ENCODE measurements at regions not wholly inside any gene's neighbourhood (a gene's known extent, or its start where the extent isn't known, plus 50 kb on each side); places are given as distances from the start of the nearest gene placed in this dataset.

DNA sequence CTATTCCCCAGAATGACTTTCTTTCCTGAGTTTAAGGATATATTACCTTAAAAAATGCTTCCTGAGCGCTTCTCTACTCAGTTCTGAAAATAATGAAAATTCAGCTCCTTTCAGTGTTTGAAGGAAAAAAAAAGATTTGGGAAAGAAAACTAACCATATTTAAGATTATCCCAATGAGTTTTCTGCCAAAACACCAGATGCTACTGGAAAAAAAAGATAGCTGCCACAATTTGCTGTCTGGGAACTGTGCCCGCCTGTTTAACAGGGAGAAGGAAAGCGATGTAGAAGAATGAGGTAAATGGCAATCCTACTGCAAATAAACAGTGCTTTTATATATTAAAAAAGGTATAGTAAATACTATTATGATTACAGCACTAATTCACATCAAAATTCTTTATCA is 367.6 kb upstream of the PRICKLE1 start:
- TF ChIP-seq JUND (IDR thresholded peaks at IDR 0.05) = no peak
- TF ChIP-seq, protein P1, sequence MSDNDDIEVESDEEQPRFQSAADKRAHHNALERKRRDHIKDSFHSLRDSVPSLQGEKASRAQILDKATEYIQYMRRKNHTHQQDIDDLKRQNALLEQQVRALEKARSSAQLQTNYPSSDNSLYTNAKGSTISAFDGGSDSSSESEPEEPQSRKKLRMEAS (IDR thresholded peaks at IDR 0.05) = no peak
- 81% methylated on average over 3 of the region's 3 CpGs for WGBS
- Histone ChIP-seq H3K4me3 (ENCODE audit: low read depth in 1 of 3, low read length in 3 of 3) (no peak overlapping the region), H3K27ac (ENCODE audit: low read depth in 1 of 2, low read length in 2 of 2) (no peak overlapping the region), H3K4me1 (ENCODE audit: control insufficient read depth in 4 of 4, insufficient read depth in 4 of 4, low read length in 3 of 4) (no peaks in the 10 kb centered on the region), H3K27me3 (ENCODE audit: control insufficient read depth in 4 of 4, insufficient read depth in 4 of 4, low read length in 3 of 4) (no peaks in the 10 kb centered on the region), H3K9me3 (ENCODE audit: control insufficient read depth in 4 of 4, low read length in 3 of 4) (no peaks in the 10 kb centered on the region), H3K36me3 (ENCODE audit: control insufficient read depth in 4 of 4, insufficient read depth in 3 of 4, low read depth in 1 of 4, low read length in 3 of 4) (no peaks in the 10 kb centered on the region), H3K9ac (ENCODE audit: low read depth in 1 of 2, low read length in 2 of 2) (no peak overlapping the region)
- DNase-seq (ENCODE audit: low spot score) = no peak

- Histone ChIP-seq H3K4me3 (ENCODE audit: low read depth in 1 of 3, low read length in 3 of 3) (no peak overlapping the region), H3K27ac (ENCODE audit: low read depth in 1 of 2, low read length in 2 of 2) (no peak overlapping the region), H3K27me3 (ENCODE audit: control insufficient read depth in 4 of 4, insufficient read depth in 4 of 4, low read length in 3 of 4) (no peaks in the 10 kb centered on the region), H3K9me3 (ENCODE audit: control insufficient read depth in 4 of 4, low read length in 3 of 4) (no peaks in the 10 kb centered on the region), H3K4me1 (ENCODE audit: control insufficient read depth in 4 of 4, insufficient read depth in 4 of 4, low read length in 3 of 4) (no peaks in the 10 kb centered on the region), H3K36me3 (ENCODE audit: control insufficient read depth in 4 of 4, insufficient read depth in 3 of 4, low read depth in 1 of 4, low read length in 3 of 4) (no peaks in the 10 kb centered on the region), H3K9ac (ENCODE audit: low read depth in 1 of 2, low read length in 2 of 2) (no peak overlapping the region)
- no peak for TF ChIP-seq GABPA (IDR thresholded peaks at IDR 0.05 in 1 of 2, conservative IDR thresholded peaks at IDR 0.05 in 1 of 2)
- TF ChIP-seq, protein P1 (IDR thresholded peaks at IDR 0.05) = no peak
- TF ChIP-seq JUND (IDR thresholded peaks at IDR 0.05) = no peak
- TF ChIP-seq CTCF (IDR thresholded peaks at IDR 0.05; ENCODE audit: low read depth, low read length, missing input control) = no peak
- TF ChIP-seq ATF3 (IDR thresholded peaks at IDR 0.05) = no peak
- no peak for TF ChIP-seq RAD21 (IDR thresholded peaks at IDR 0.05)
- TF ChIP-seq YY1 (IDR thresholded peaks at IDR 0.05) = no peak
- TF ChIP-seq TAF1 (conservative IDR thresholded peaks at IDR 0.05) = no peak
- no peak for TF ChIP-seq HNF4A (conservative IDR thresholded peaks at IDR 0.05)
- no peak for TF ChIP-seq NR2F2 (IDR thresholded peaks at IDR 0.05)
- TF ChIP-seq FOXA1 (IDR thresholded peaks at IDR 0.05) = no peak
- no peak for TF ChIP-seq EGR1 (IDR thresholded peaks at IDR 0.05; ENCODE audit: low read depth in 2 of 2)
- TF ChIP-seq FOXA2 (IDR thresholded peaks at IDR 0.05) = no peak
- no peak for TF ChIP-seq RXRA (IDR thresholded peaks at IDR 0.05)
- TF ChIP-seq, protein P2, sequence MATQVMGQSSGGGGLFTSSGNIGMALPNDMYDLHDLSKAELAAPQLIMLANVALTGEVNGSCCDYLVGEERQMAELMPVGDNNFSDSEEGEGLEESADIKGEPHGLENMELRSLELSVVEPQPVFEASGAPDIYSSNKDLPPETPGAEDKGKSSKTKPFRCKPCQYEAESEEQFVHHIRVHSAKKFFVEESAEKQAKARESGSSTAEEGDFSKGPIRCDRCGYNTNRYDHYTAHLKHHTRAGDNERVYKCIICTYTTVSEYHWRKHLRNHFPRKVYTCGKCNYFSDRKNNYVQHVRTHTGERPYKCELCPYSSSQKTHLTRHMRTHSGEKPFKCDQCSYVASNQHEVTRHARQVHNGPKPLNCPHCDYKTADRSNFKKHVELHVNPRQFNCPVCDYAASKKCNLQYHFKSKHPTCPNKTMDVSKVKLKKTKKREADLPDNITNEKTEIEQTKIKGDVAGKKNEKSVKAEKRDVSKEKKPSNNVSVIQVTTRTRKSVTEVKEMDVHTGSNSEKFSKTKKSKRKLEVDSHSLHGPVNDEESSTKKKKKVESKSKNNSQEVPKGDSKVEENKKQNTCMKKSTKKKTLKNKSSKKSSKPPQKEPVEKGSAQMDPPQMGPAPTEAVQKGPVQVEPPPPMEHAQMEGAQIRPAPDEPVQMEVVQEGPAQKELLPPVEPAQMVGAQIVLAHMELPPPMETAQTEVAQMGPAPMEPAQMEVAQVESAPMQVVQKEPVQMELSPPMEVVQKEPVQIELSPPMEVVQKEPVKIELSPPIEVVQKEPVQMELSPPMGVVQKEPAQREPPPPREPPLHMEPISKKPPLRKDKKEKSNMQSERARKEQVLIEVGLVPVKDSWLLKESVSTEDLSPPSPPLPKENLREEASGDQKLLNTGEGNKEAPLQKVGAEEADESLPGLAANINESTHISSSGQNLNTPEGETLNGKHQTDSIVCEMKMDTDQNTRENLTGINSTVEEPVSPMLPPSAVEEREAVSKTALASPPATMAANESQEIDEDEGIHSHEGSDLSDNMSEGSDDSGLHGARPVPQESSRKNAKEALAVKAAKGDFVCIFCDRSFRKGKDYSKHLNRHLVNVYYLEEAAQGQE (IDR thresholded peaks at IDR 0.05) = no peak
- TF ChIP-seq HNF4G (IDR thresholded peaks at IDR 0.05) = no peak
- no peak for TF ChIP-seq SP1 (IDR thresholded peaks at IDR 0.05)
- TF ChIP-seq ZBTB33 (IDR thresholded peaks at IDR 0.05) = no peak
- WGBS = 87% methylated on average over 2 of the region's 2 CpGs
- DNase-seq (ENCODE audit: low spot score) = no peak
Observed at GRCh38 chr12:42953021-42953420, 363.5 kb upstream of the PRICKLE1 start.

Measured in liver (tissue), 8 donors.